GM18511 (cell line): ENCODE measurements at regions not wholly inside any gene's neighbourhood (a gene's known extent, or its start where the extent isn't known, plus 50 kb on each side); places are given as distances from the start of the nearest gene placed in this dataset.
A peak's percentile ranks its signal among the peaks of the same experiment; 100 is the strongest.
"Not testable (repeated sequence)": the region's sequence is repeated elsewhere in the genome, so short reads cannot be mapped to it uniquely, and the experiment has no call there.

Source experiments
- ATAC-seq: cut with Tn5 transposase; IDR thresholded peaks from one replicate; pipeline ENCODE4 v1.9.1; 2021; ENCODE audit warnings: mild to moderate bottlenecking, moderate library complexity; ENCODE audit not compliant: unreplicated experiment

DNA sequence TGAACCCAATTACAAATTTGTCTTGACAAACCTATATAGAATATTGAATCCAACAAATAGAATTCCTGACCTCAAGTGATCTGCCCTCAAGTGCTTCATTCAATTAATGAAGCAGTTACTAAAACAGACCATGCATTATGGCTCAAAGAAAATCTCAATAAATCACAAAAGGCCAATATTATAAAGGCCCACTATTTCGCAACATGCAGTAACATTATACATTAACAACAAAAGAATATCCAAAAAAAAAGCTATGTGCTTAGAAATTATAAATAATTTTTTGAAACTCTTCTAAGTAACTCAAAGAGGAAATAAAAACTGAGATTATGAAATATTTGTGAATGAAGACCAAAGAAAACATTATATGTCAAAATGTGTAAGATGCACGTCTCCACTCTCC lies 177.7 kb downstream of the ZNF674 start:
- ATAC-seq, result no peak

GRCh38 chrX:46366381-46367207 lies 178.6 kb downstream of the ZNF674 start:
- no peak for ATAC-seq

- no peak for ATAC-seq
Measured at GRCh38 chrX:46354481-46354880, 190.7 kb downstream of the ZNF674 start.

DNA sequence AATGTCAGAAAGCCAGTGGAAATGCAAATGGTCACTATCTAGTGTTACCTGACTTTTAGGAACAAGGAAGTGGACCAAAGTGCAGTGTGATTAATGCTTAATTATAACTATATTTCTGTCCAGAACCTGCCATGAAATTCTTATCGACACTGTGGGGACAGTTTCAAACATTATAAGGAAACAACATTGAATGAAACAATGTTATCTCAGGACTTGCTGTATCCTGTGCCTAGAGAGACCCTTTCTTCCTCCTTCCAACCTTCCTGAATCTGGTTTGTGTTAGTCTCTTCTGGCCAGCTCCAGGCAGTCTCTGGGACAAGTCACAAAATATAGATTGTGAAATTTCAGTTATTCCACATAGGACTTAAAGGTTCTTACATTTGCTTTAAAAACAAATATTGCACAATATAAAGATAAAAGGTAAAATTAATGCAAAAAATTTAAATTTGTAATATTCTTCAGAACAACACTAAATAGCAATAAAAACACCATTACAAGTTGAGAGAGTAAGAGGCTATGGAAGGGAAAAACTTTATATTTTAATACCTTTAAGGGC lies 203.4 kb downstream of the ZNF674 start:
- no peak for ATAC-seq

- ATAC-seq, result peak; percentile 50
Measured at GRCh38 chrX:46340696-46341095, 204.5 kb downstream of the ZNF674 start.

DNA sequence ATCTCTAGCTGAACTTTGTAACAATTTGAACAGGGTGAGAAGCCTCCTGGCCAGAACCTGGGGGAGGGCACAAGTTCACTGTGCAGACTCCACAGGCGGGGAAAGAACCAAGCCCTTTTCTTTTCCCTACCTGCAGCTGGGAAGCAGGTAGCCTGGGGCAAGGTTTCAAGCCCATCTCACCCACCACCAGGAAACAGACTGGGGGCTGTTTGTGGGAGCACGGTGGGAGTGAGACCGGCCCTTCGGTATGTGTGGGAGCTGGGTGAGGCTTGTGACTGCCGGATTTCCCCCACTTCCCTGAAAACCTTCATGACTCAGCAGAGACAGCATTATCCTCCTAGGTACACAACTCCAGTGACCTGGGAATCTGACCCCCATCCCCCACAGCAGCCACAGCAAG lies 211.7 kb downstream of the ZNF674 start:
- ATAC-seq, result no peak

DNA sequence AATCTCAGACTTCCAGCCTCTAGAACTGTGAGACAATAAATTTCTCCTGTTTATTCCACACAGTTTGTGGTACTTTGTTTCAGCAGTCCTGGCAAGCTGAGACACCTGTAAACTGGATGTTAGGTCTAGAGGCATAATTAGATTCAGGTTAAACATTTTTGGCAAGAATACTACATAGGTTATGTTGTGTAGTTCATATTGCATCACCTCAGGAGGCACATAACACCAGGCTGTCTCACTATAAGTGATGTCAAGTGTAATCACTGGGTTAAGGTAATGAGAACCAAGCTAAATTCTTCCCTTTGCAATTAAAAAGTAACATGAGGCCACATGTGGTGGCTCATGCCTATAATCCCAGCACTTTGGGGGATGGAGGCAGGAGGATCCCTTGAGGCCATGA lies 214.2 kb downstream of the ZNF674 start:
- ATAC-seq, result no peak

DNA sequence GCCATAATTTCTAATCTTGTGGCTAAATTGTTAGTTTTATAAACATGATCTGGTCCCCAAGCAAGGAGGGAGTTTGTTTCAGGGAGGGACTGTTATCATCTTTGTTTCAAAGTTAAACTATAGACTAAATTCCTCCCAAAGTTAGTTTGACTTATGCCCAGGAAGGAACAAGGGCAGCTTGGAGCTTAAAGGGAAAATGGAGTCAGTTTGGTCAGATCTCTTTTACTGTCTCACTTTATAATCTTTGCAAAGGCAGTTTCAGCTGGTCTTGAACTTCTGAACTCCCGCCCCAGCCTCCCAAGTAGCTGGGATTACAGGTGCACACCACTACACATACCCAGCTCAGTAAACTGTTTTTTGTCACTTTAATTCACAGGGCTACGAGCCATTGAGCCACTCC lies 214.7 kb downstream of the ZNF674 start:
- ATAC-seq, result no peak

DNA sequence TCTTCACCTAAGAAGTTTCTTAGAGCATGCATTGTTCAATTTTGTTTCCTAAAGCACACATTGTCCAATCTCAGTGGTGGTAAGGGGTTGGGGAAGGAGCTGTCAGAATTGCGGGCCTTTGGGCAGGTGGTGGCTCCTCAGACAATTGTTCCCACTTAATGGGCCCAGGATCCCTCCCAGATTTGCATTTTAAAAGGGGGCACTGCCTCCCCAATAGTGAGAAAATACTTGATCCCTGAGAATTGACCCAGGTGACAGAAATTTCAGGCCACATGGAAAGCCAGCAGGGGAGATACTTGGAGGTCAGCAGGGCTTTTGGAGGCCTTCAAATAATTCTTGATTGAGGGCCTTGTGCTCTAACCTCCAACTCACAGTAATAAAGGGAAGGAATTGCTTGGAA lies 217.1 kb downstream of the ZNF674 start:
- ATAC-seq, result no peak

DNA sequence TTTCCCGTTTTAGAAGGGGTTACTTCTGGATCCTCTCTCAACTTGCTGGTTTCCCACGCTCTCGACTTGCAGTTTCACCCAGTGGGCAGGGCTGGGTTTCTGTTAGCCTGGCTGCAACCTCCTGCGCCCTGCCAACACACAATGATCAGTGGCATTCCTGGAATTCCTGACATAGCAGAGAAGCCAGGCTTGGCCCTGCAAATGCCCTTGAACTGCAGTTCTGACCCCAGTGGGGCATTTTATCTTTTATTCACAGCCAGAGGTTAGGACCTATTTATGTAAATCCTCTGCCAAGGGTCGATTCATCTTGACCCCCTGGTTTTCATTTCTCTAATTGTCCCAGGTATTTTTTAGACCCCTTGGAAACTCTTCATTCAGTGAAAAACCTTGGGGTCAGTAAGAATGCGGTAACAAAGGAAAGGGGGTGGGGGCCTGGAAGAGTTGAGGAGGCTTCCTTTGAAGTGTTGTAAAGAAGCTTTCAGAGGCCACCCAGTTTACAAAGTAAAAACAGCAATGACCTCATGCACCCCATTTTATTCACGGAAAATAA lies 217.6 kb downstream of the ZNF674 start:
- no peak for ATAC-seq

GRCh38 chrX:46326161-46326560 lies 219.1 kb downstream of the ZNF674 start:
- no peak for ATAC-seq

- ATAC-seq, result no peak
Measured at GRCh38 chrX:46325312-46325877, 219.8 kb downstream of the ZNF674 start.

DNA sequence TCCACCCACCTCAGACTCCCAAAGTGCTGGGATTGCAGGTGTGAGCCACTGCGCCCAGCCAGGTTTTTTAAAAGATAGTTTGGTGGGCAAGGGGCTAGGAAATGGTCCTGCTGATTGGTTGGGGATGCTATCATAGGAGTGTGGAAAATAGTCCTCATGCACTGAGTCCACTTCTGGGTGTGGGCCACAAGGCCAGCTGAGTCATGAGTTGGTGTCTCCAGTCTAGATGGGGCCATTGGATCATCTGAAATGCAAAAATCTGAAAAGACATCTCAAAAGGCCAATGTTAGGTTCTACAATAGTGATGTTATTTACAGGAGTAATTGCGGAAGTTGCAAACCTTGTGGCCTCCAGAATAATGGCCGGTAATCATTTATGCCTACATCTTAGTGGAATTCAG lies 221.1 kb downstream of the ZNF674 start:
- ATAC-seq, result no peak

DNA sequence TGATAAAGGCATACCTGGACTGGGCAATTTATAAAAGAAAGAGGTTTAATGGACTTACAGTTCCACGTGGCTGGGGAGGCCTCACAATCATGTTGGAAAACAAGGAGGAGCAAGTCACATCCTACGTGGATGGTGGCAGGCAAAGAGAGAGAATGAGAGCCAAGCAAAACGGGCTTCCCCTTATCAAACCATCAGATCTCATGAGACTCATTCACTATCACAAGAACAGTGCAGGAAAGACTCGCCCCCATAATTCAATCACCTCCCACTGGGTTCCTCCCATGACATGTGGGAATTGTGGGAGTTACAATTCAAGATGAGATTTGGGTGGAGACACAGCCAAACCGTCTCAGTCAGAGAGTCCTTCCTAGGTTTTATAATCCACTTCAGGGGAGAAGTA lies 222.3 kb downstream of the ZNF674 start:
- not testable (repeated sequence) for ATAC-seq

DNA sequence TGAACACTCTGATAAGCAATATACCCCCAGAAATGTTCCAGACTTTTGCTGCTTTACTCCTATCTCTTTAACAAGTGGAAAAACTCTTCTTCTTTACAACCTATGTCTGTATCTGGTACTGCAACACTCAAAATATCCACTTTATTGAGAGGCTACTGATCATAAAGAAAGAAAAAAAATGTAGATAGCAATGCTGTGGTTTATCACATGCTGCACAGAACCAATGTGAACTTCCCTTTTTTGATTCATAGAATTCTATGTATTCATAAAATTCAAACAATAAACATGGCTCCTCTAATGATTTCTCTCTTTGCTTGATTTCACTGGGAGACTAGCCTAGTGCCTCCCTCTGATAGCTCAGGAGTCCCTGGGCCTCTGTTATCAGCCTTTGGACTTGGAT lies 223.5 kb downstream of the ZNF674 start:
- no peak for ATAC-seq

- no peak for ATAC-seq
Measured at GRCh38 chrX:46319750-46320149, 225.5 kb downstream of the ZNF674 start.

DNA sequence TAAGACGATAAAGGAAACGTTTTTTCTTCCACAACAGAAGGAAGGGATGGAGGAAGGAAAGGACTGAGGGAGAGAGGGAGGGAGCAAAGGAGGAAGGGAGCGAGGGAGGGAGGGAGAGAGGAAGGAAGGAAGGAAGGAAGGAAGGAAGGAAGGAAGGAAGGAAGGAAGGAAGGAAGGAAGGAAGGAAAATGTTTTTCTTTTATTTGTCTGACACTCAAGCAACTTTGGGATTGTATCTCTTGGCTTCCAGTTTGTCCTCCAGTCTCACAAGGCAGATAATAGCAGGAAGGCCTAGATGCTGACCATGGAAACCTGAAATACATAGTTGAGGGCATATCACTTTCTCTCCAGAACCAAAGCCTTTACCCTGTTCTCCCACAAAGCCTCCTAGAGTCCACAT lies 226.7 kb downstream of the ZNF674 start:
- no peak for ATAC-seq

GRCh38 chrX:46317163-46317562 lies 228.1 kb downstream of the ZNF674 start:
- ATAC-seq, result no peak

DNA sequence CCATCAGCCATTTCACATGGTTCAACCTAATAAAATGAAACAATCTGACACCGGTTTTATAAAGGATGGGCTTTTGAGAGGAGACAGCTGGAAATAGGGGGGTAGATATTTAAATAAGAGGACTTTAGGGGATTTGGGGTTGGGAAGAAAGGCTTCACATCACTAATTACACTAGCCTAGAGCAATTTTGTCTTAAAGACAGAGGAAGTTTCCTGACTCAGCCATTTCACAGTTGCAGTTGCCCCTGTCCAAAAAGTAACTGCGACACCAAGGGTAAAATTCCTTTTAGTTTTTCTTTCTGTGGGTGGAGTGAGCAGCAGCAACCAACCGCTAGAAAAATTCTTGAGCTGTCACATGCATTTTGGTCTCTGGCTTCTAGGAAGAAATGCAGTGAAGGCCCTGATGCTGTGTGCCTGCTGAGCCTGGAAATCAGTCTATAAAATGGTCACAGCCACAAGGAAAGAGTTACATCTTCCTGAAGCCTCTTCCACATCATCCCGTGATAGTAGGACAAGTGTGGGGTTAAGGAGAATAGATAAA lies 233.6 kb downstream of the ZNF674 start:
- no peak for ATAC-seq

- ATAC-seq, result peak; percentile 81
Measured at GRCh38 chrX:46310815-46311497, 234.3 kb downstream of the ZNF674 start.

GRCh38 chrX:46308110-46308509 lies 237.1 kb downstream of the ZNF674 start:
- ATAC-seq, result no peak
